Small intestine (tissue), 7 donors: ENCODE measurements at regions not wholly inside any gene's neighbourhood (a gene's known extent, or its start where the extent isn't known, plus 50 kb on each side); places are given as distances from the start of the nearest gene placed in this dataset.

Experiments
- DNase-seq, 2 donors: peaks; one replicate each; pipeline versions ENCODE4 v3.0.0 to v3.0.0-alpha.2; 2013
- FAIRE-seq: peaks from 2 replicates; lab custom pipeline; 2012; peaks lifted over from hg19 to GRCh38; lab: Jason Lieb, UNC
- H3K27ac ChIP-seq, 3 donors: one replicate each; pipeline ENCODE4 v1.5.1; 2013; ENCODE audit warnings: low read length in 2 of 3, mild to moderate bottlenecking in 2 of 3, control low read depth in 1 of 3, inconsistent platforms in 1 of 3, low read depth in 1 of 3, moderate library complexity in 1 of 3
- H3K27me3 ChIP-seq, 3 donors: one replicate each; pipeline ENCODE4 v1.6.1; 2013; ENCODE audit warnings: low read length in 3 of 3, inconsistent platforms in 1 of 3; ENCODE audit not compliant: control insufficient read depth in 3 of 3, insufficient read depth in 3 of 3
- H3K36me3 ChIP-seq, 3 donors: one replicate each; pipeline ENCODE4 v1.6.1; 2013; ENCODE audit warnings: low read length in 3 of 3, inconsistent platforms in 1 of 3, low read depth in 1 of 3, mild to moderate bottlenecking in 1 of 3, moderate library complexity in 1 of 3; ENCODE audit not compliant: control insufficient read depth in 3 of 3, insufficient read depth in 2 of 3
- H3K4me1 ChIP-seq, 3 donors: one replicate each; pipeline ENCODE4 v1.6.1; 2013; ENCODE audit warnings: low read length in 2 of 3, inconsistent platforms in 1 of 3, low read depth in 1 of 3, mild to moderate bottlenecking in 1 of 3, moderate library complexity in 1 of 3; ENCODE audit not compliant: control insufficient read depth in 3 of 3, insufficient read depth in 2 of 3
- H3K4me3 ChIP-seq, 3 donors: one replicate each; pipeline ENCODE4 v1.5.1; 2013; ENCODE audit warnings: low read length in 3 of 3, control low read depth in 1 of 3, inconsistent platforms in 1 of 3, low read depth in 1 of 3, mild to moderate bottlenecking in 1 of 3, moderate library complexity in 1 of 3
- H3K9me3 ChIP-seq, 2 donors: one replicate each; pipeline ENCODE4 v1.6.1; 2013; ENCODE audit warnings: low read depth in 1 of 2, low read length in 1 of 2; ENCODE audit not compliant: control insufficient read depth in 2 of 2, insufficient read depth in 1 of 2
- WGBS, 3 donors: extraction: QIAGEN DNeasy Blood & Tissue Kit; methylation state at CpG; one replicate each; pipeline ENCODE4 v1.1.7; 2013; 5-methylcytosine and 5-hydroxymethylcytosine counted together
- donor health status: healthy with polysubstance abuse.
- donor health status: control.
- donor health status: control.
- donor health status: Bipolar disorder and iron deficiency.
- donor health status: healthy.

DNA sequence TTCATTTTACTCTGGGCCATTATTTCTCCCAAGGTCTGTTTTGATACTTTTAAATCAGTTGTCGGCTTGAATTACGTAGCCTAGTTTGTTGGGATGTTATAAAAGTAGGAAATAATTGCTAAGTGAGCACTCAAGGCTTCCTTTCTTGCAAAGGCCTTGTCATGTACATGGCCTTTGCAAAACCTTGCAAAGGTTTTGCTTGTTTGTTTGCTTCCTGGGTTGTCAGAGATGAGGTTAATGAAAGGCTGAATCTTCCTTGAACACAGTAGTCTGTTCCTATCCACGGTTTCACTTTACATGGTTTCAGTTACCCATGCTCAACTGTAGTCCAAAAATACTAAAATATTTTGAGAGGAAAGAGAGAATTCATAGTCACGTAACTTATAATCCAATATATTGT, 113.5 kb downstream of the NAA11 start:
- Histone ChIP-seq H3K27me3 (no peaks in the 10 kb centered on the region), H3K27ac (no peak overlapping the region), H3K4me3 (no peak overlapping the region), H3K36me3 (no peaks in the 10 kb centered on the region), H3K9me3 (no peaks in the 10 kb centered on the region), H3K4me1 (peaks cover 0 to 9% (median 0%) of the 10 kb centered on the region in 3 donors)
- DNase-seq (no peak), FAIRE-seq (no peak)
- 72 to 80% (median 74%) methylated on average over 4 of the region's 4 CpGs for WGBS, 3 donors

DNA sequence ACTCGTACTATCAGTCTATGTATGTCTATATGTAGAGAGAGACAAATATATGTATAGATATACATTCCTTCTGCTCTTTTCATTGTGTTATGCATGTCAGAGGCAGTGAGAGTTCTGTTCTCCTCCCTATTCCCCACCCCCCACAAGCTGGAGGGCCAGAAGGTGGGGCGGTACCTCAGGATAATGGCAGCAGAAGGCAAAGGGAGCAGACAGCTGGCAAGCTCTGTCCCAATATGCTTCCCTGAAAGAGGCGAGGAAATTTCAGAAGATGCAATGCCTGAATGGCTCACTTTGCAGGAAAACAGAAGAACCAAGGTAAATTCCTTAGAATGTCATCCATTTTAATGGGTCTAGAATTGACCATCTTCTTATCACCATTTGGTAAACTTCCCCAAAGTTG, 114.4 kb downstream of the NAA11 start:
- no peak overlapping the region for H3K27ac ChIP-seq
- no peak for DNase-seq
- H3K27me3 ChIP-seq, result no peaks in the 10 kb centered on the region
- no peaks in the 10 kb centered on the region for H3K36me3 ChIP-seq
- FAIRE-seq, result no peak
- H3K4me1 ChIP-seq, result peaks cover 0 to 9% (median 0%) of the 10 kb centered on the region in 3 donors
- 84 to 91% (median 84%) methylated on average over 3 of the region's 3 CpGs for WGBS, 3 donors
- no peaks in the 10 kb centered on the region for H3K9me3 ChIP-seq
- no peak overlapping the region for H3K4me3 ChIP-seq

DNA sequence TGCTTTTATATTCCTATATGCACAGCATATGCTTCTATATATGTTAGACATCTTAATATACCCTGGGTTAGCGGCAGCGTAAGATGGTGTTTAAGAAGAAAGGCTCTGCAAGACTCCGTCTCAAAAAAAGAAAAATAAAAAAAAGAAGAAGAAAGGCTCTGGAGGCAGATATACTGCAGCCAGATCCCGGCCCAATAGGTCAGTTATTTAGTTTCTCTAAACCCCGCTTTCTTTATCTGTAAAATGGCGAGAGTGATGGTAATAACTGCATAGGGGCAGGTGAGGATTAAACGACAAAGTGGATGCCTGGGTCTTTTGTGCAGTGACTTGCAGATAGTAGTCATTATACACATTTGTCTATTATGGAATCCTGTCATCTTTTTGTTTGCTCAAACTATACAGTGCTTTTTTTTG, 115.2 kb downstream of the NAA11 start:
- no peaks in the 10 kb centered on the region for H3K36me3 ChIP-seq
- no peaks in the 10 kb centered on the region for H3K27me3 ChIP-seq
- 90 to 92% (median 90%) methylated on average over 7 of the region's 7 CpGs for WGBS, 3 donors
- H3K9me3 ChIP-seq, result no peaks in the 10 kb centered on the region
- H3K27ac ChIP-seq, result peak overlapping the region in 1 of 3 donors; percentile 25
- DNase-seq (no peak), FAIRE-seq (no peak)
- no peak overlapping the region for H3K4me3 ChIP-seq
- H3K4me1 ChIP-seq, result peaks cover 0 to 9% (median 0%) of the 10 kb centered on the region in 3 donors

DNA sequence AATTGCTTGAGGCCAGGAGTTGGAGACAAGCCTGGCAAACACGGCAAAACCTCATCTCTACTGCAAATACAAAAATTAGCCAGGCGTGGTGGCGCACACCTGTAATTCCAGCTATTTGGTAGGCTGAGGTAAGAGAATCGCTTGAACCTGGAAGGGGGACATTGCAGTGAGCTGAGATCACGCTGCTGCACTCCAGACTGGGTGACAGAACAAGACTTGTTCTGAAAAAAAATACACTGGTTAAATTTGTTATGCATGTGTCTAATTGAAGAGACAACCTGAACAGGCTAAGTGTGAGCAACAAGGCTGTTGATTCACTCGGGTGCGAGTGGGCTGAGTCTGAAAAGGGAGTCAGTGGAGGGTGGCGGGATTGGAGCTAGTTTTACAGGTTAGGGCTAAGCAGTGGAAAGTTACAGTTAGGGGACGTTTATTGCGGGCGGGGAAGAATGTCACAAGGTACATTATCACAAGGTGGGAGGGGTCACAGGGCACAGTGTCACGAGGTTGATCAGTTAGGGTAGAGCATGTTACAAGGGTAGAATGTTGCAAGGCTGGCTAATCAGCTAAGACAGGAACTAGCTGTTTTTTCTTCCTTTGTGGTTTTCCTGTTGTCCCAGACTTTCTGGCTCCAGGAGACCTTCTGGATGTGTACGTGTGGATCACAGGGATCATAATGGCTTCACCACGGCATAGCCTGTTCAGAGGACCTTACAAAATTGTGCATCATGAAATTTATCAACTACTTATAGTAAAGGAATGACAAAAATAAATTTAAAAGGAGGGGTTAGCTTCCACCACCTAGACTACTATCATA, 115.8 kb downstream of the NAA11 start:
- Histone ChIP-seq H3K36me3 (no peaks in the 10 kb centered on the region), H3K4me3 (no peak overlapping the region), H3K27me3 (no peaks in the 10 kb centered on the region), H3K27ac (peak overlapping the region in 1 of 3 donors; percentile 25), H3K9me3 (no peaks in the 10 kb centered on the region), H3K4me1 (peaks cover 0 to 9% (median 0%) of the 10 kb centered on the region in 3 donors)
- 42 to 66% (median 61%) methylated on average over 14 of the region's 14 CpGs for WGBS, 3 donors
- DNase-seq (peak; percentile 37 to 79), FAIRE-seq (no peak)

DNA sequence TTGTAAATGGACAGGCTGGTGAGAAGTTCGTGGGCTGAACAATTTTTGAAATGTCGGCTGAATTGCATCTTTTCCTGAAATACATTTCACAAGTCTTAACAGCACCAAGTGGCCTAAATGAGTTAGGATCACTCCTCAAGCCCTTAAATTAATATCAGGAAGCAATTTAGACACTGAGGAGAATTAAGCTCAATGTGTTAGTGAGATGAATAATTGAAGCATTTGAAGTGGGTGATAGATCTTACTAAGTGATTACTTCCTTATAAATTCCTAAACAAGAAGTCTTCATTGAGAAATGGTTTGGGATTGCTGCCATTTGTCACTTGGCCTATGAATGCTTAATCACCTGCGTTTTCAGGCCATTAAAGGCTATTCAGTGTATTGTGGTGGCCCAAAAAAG, 116.8 kb downstream of the NAA11 start:
- peaks cover 0 to 9% (median 0%) of the 10 kb centered on the region in 3 donors for H3K4me1 ChIP-seq
- 63 to 85% (median 72%) methylated on average over 3 of the region's 3 CpGs for WGBS, 3 donors
- H3K27ac ChIP-seq, result no peak overlapping the region

DNA sequence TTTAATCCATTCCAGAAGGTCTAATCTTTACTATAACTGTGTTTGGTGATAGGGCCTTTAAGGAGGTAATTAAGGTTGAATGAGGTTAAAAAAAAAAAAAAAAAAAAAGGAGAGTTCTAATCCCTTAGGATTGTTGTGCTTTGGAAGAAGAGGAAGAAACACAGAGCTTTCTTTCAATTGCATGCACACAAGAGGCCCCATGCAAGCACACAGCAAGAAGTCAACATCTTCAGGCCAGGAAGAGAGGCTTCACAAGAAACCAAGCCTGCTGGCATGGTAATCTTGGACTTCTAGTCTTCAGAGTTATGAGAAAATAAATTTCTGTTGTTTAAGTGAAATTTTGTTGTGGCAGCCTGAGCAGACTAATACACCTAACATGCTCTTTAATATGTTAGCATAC, 118.6 kb downstream of the NAA11 start:
- no peaks in the 10 kb centered on the region for H3K36me3 ChIP-seq
- H3K9me3 ChIP-seq, result no peaks in the 10 kb centered on the region
- H3K4me3 ChIP-seq, result no peak overlapping the region
- DNase-seq, result no peak
- H3K27ac ChIP-seq, result no peak overlapping the region
- peaks cover 0 to 9% (median 0%) of the 10 kb centered on the region in 3 donors for H3K4me1 ChIP-seq
- FAIRE-seq, result no peak
- no peaks in the 10 kb centered on the region for H3K27me3 ChIP-seq

More for the DNA sequence above, 116.8 kb downstream of the NAA11 start:
- H3K36me3 ChIP-seq, result no peaks in the 10 kb centered on the region
- no peak overlapping the region for H3K4me3 ChIP-seq
- H3K27me3 ChIP-seq, result no peaks in the 10 kb centered on the region
- no peaks in the 10 kb centered on the region for H3K9me3 ChIP-seq
- FAIRE-seq, result no peak
- no peak for DNase-seq

DNA sequence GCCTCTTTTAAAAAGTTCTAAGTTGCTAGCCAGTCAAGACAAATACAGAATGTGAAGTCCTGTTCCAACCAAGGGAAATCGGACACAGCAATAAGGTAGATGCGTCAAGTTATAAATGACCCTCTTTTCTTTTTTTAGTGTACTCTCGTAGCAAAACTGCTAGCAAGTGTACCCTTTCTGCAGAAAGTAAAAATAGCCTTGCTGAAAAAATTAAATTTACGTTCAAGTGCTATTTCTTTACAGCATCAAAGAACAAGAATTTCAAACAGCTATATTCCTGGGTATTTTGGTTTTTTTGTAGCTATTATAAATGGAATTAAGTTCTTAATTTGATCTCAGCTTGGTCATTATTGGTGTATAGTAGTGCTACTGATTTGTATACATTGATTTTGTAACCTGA, 119.2 kb downstream of the NAA11 start:
- DNase-seq, result no peak
- 81 to 92% (median 90%) methylated on average over 4 of the region's 4 CpGs for WGBS, 3 donors
- no peak overlapping the region for H3K27ac ChIP-seq

DNA sequence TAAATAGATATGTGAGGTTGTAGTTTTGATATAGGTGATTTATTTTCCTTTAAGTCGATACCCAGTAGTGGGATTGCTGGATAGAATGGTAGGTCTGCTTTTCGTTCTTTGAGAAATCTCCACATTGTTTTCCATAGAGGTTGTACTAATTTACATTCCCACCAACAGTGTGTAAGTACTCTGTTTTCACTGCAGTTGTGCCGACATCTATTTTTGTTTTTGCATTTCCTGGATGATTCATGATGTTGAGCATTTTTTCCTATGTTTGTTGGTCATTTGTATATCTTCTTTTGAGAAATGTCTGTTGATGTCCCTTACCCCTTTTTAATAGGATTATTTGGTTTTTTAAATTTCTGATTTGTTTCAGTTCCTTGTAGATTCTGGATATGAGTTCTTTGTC, 120.7 kb downstream of the NAA11 start:
- WGBS, 3 donors, result 69 to 84% (median 73%) methylated on average over 3 of the region's 3 CpGs
- FAIRE-seq, result no peak
- no peaks in the 10 kb centered on the region for H3K9me3 ChIP-seq

More for the DNA sequence above, 119.2 kb downstream of the NAA11 start:
- Histone ChIP-seq H3K36me3 (no peaks in the 10 kb centered on the region), H3K4me3 (no peak overlapping the region), H3K4me1 (peaks cover 0 to 9% (median 0%) of the 10 kb centered on the region in 3 donors), H3K9me3 (no peaks in the 10 kb centered on the region), H3K27me3 (no peaks in the 10 kb centered on the region)
- FAIRE-seq, result no peak

More for the DNA sequence above, 120.7 kb downstream of the NAA11 start:
- H3K4me3 ChIP-seq, result no peak overlapping the region
- H3K27me3 ChIP-seq, result no peaks in the 10 kb centered on the region
- no peaks in the 10 kb centered on the region for H3K36me3 ChIP-seq
- DNase-seq, result no peak
- peaks cover 0 to 4% (median 0%) of the 10 kb centered on the region in 3 donors for H3K4me1 ChIP-seq
- no peak overlapping the region for H3K27ac ChIP-seq
